GM21381 (cell line): ENCODE measurements at regions not wholly inside any gene's neighbourhood (a gene's known extent, or its start where the extent isn't known, plus 50 kb on each side); places are given as distances from the start of the nearest gene placed in this dataset.

ENCODE experiments used
- ATAC-seq: cut with Tn5 transposase; IDR thresholded peaks from one replicate; pipeline ENCODE4 v1.9.1; 2021; ENCODE audit warnings: mild to moderate bottlenecking, moderate library complexity; ENCODE audit not compliant: unreplicated experiment

DNA sequence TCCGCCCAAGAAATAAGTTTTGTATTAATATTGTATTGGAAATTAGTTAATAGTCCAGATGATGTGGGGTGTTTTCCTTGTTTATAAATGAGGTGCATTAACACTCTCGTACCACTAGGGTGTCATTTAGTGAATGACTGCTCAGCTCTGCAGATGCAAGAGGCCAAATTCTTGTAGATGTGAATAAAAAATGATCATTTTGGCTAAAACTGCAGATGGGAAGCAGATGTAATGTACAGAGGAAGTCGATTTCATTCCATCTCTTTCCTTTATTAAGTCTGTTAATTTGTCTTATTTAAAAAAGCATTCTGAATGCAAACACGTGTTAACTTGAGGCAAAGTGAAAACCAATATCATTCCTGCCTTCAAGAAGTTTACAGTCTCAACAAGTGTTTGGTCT is 108.1 kb downstream of the DHX15 start:
- ATAC-seq = no peak

DNA sequence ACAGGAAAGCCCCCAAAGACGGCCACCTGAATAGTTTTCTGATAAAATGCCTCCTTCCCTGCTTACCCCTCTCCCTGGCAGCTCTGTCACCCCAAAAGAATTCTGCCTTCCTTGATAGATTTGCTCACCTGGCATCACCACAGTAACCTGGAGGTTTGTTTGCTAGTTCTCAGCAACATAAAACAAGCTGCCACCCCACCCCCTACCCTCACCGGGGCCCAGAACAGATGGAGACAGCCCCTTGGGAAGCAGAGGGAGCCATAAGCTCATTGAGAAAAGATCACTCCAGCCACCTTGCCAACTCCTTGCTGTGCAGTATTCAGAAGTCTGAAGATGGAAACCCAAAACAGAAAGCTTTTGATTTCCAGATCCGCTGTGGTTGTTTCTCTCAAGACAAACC is 108.6 kb downstream of the DHX15 start:
- ATAC-seq = no peak

DNA sequence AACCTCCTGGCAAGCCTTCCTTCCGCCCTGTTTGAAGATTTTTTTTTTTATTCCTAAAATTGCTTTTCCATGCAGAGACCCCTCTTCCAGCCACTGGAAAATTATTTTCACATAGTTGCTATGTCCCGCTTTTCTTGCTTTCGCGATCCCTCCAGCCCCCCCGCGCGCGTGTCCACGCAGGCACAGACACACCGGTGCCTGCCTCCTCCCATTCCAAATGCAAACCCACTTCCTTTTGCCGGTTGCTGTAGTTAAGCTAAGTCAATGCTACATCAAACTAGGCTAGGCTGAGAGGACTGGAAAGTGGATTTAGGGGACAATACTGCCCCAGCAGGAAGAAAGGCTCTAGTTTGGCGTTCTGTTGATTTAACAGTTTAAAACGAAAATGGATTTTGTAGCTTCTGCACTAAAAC is 111.0 kb downstream of the DHX15 start:
- ATAC-seq = no peak

DNA sequence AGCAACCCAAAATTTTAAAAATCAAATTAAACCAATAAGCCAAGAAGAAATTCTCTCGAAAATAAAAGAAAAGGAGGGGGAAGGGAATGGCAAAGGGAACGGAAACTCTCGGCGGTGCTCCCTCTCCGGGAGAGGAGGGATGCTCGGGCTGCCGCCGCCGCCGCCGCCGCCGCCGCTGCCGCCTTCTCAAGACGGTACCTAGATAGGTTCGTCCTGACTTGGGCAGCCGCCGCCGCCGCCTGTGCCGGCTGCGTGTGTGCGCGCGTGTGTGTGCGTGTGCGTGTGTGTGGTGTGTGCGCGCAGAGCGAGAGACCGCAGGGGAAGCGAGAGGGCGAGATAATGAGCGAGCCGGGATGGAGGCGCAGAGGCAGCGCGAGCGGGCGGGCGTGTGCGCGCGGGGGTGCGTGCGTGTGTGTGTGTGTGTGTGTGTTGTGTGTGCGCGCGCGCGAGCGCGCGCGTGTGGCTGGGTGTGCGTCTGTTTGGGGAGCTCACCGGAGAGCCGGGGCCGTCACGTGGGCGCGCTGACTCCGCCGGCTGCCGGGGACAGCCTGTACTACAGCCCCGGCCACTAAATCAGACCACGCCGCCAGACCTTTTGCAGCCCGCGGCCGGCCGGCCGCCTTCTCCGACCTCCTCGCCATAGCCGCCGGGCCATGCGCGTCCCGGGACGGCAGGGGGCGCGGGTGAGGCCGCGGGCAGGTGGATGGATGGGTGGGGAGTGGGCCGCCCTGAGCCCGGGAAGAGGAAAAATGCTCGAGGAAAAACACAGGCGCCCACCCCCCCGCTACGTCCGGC is 111.6 kb downstream of the DHX15 start:
- peak; percentile 68 for ATAC-seq

DNA sequence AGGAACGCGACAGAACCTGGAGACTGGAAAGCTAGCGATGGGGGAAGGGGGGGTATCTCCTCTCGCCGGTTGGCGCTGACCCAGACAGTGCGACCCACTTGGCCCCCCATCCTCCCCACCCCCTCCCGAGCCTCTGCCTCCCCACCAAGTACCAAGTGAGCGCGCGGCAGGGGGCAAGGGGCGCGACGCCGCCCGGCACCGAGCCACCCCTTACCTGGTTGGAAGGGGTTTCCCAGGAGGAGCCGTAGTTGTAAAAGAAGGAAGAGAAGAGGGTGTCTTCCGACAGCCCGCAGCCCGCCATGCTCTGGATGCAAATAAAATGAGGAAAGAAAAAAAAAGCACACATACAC is 112.2 kb downstream of the DHX15 start:
- ATAC-seq = no peak

DNA sequence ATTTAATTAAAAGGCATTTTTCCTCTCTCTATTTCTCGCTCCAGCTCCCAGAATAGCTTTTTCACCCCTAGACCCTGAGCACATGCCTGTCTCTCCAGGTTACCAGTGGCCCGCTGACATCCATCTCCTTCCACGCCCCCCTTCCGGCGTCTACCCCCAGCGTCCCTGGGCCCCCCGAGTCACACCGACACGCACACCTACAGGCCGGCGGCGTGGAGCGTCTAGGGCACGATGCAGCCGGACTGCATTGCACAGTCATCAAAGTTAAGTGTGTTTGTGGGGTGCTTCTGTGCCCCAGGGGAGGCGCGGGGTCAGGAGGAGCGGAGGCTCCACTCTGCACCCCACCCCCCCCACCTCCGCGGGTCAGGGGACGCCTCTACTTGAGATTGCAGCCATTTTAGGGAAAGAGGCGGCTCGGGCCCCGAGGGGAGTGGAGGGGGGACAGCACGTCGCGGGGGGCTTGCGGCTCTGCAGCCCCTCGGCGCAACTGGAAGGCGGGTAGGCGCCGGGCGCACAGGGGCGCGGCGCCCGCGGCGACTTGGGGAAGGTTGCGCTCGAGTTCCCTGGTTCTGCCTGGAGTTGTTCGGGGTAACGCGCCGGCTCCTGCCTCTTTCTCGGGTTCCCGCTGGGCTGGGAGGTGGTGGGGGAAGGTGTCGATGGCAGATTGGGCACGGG is 112.7 kb downstream of the DHX15 start:
- ATAC-seq = no peak

DNA sequence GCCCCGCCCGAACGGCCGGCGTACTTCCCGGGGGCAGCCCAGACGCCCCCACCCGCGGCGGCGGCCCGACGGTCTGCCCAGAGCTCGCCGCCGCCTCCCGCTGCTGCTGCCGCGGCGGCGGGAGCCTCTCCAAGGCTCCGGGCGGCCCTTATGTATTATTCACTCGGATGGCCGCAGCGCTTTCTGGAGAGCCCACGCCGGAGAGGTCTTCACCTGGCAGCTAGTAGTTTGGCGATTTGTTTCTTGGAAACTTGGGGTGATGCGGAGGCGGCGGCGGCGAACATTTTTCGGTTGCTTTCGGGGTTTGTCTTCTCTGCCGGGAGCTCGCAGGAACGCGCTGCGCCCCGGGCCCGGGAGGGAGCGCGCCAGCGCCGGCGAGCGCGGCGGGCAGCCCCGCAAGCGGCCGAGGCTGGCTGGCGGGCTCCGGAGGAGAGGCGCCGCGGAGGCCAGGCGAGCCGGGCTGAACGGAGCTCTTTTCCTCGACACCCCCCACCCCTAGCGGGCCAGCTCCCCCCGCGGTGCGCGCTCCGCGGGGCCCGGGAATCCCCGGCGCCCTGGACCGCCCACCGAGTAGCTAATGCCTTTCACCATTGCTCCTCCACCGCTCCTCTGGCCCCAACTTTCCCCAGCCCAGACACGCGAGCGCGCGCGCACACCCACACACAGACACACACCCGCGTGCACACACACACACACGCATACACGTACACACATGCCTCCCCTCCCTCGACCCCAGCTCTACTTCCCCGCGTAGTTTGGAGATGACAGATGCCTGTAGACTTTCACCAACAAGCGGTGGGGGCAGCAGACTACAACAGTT is 113.5 kb downstream of the DHX15 start:
- no peak for ATAC-seq

DNA sequence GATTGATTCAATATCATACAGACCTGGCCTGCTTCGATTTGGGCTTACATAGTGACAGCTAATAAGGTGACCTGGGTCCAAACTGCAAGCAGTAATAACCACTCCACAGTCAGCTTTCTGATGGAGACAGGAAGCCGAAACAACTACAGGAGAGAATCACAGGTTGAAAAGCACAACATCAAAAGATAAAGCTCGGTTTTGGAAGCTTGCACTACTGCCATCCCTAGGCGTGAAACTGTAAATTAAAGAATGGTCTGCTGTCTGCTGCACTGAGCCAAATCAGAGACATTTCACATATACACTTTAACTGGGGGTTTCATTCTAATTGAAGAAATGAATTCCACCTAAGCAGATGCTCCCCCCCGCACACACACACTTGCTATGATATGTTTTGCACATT is 116.3 kb downstream of the DHX15 start:
- ATAC-seq = no peak

DNA sequence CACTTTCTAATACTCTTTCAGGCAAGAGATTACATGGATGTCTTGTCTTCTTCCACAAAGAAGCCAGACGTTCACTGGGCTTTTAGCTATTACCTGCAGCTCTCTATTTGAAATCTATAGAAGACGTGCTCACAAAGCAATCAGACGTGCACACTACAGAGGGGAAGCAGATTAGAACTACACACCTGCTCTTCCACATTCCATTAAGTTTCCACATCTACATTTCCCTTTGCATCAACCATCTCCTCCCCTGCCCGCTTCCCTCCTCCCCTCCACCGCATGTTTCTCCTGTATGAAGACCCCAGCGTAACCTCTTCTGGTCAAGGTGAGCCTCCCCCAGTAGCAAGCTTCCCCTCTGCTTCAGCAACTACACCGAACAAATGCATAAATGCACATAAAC is 119.8 kb downstream of the DHX15 start:
- ATAC-seq = no peak

DNA sequence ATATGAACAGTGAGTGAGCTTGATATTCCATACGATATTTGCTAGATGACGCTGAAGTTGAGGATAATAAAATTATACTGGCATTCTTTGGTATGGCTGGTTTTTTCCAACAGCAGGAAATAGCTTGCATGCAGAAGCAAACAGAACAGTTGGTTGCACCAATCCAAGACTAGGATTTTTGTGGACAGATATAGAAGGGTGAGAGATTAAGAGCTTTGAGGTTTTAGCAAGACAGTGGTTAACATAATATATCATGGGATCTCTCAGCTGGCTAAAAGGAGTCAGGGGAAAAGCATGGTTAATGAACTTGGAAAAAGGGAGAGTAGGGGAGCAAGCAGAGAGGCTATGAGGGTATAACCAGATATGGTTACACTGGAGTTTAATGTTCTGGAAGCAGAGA is 127.9 kb downstream of the DHX15 start:
- ATAC-seq = no peak

DNA sequence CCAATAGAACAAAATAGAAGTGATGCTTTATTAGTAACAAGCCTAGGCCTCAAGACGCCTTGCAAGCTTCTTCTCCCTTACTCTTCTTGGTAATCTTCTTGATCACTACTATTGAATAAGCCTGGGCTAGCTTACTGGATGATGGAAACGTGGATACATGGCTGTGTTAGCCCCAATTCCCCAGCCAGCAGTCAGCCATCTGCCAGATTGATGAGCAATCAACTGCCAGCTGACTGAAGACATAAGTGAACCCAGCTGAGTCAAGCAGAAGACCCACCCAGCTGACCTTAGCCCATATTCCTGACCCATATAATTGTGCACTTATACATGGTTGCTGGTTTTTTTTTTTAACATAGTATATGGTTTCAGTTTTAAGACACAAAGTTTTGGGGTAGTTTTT is 130.4 kb downstream of the DHX15 start:
- ATAC-seq = no peak

DNA sequence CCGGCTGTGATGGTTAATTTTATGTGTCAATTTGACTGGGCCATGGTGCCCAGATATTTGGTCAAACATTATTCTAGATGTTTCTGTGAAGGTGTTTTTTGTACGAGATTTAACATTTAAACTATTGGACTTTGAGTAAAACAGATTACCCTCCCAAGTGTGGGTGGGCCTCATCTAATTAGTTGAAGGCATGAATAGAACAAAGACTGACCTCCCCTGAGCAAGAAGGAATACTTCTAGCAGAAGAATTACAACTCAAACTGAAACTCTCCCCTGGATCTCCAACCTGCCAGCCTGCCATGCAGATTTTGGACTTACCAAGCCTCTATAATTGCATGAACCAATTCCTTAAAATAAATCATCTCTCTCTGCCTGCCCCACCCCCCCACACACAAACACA is 132.5 kb downstream of the DHX15 start:
- ATAC-seq = no peak

DNA sequence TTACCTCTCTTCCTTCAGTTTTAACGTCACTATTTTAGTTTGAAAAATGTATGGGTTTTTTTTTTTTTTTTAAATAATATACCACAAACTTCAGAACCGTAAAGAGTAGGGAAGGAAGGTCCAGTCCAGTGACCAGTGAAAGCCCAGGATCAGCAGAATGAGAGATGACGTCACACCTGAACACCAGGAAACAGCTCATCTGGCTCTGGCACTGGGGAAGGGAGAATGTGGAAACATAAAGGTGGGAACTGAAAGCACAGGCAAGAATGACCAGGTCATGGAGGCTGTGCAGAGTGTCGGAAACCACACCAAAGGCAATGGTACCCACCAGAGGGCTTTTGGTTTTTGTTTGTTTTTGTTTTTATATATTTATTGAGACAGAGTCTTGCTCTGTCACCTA is 141.2 kb downstream of the DHX15 start:
- ATAC-seq = no peak

DNA sequence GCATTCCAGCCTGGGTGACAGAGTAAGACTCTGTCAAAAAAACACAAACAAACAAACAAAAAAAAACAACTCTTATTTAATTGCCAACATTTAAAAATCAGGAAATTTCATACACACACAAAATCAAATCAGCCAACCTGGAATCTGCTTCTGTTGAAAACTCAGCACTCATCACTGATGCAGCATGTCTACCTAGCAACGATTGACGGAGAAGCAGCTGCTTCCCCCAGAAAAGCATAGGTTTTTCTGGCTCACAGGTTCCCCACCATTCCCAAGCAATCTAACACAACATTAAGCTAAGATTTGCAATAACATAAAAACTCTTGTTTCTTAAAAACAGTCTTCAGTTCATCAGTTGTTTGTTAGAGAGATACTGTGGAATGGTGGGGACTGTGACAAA is 143.6 kb downstream of the DHX15 start:
- ATAC-seq = no peak

DNA sequence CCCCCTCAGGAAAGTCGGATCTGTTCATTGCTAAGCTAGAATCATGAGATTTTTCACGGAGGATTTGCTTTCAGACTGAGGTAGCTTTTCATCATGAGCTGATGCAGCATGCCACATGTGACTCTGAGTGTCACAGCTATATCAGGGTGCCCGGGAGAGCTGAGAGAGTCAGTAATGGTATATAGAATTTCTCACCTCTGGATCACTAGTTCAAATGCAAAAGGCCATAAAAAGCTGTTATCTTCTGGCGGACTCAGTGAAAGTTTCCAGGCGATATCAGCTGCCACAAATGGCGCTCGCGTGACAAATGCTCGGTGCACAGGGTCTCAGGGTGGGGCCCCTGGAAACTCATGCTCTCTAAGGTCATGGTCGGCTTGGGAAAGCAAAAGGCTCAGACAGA is 150.1 kb downstream of the DHX15 start:
- no peak for ATAC-seq

DNA sequence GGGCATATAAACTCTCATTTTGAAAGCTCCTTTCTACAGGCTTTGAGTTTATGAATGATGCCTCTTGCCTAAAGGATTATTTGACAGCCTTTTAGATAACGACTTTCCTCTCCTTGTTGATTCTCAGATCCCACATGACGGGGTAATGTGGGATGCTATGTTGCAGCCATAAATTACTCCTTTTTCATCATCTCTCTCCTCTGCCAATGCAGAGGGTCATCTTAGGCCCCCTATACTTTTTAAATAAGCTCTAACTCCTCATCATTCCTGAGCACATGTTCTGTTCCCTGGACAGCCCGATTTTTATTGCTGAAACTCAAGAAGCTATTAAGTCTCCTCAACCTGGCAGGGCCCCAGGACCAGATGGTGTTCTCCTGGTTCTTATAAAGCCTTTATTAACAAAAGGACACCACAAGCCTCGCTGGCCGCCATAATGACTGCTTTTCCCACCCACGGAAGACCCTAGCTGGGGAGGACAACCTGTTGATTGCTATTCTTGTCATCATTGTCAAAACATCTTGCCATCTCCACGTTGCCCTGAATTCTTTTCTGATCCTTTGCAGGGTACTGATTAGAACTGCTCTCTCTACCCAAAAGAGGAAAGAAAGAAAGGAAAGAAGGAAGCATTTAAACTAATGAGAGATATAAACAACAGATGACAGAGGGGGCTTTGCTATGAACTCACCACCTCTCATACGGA is 150.7 kb downstream of the DHX15 start:
- no peak for ATAC-seq

DNA sequence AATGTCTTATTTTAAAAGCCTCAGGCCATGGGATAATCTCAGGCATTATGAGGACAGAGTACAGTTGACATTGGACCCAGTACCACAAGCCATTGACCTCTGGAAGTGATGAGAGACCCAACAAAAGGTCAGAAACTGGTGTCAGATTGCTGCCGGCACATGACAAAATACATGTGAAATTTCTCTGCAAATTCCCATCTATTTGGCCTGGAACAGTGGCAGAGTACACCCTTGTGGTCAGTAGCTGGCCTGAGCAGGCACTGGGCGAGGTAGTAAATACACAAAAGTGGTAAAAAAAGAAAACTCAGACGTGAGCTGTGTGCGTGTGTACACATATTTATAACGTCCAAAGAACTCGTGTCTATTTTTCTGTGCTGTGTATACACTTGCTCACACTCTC is 155.5 kb downstream of the DHX15 start:
- ATAC-seq = no peak

DNA sequence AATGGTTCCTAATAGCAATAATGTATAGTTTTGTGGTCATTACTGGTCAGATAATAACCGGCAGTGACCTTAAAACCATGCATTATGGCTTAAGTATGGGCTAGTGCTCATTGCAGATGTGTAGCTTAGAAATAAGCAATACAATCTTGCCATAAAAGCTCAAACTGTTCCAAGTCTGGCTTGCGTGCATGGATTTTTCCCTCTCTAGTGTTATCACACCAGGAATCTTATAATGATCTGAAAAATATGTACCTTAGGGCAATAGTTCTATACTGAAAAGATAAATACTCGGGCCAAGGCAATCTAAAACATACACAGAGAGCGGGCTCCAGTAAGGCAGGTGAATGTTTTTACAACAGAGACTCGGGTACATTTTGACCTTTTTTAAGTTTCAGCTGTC is 157.8 kb downstream of the DHX15 start:
- ATAC-seq = no peak

DNA sequence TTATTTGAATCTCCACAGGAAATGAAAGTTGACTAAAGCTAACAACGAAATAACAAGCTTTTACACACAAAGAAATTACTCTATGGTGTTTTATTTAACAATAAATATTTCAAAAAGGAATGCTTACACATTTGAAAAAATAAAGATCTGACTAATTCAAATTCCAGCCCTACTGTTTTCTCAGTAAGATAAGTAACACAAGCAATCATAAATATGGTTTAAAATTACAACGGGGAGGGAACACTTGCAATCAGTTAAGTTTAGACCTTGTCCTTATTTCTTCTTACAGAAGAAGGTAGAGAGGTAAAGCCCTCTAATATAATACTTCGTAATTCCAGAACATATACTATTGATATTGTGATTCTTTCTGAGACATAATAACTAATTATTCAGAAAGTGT is 158.5 kb downstream of the DHX15 start:
- no peak for ATAC-seq

DNA sequence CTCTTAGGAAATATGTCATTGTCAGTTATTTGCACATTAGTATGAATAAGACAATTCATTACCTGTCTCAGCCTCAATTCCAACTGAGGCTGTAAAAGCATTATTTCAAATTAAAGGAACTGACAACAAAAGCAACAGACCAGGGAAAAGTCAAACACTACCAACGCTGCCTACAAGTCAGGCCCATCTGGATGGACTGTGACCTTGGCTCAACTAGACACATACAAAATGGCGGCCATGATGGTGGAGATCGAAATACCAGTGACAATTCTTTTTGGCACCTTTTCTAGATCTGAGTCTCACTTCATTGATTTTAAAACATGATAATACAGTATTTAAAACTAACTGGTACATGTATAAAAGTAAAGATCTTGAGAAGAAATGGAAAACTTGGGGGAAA is 160.7 kb downstream of the DHX15 start:
- ATAC-seq = no peak

DNA sequence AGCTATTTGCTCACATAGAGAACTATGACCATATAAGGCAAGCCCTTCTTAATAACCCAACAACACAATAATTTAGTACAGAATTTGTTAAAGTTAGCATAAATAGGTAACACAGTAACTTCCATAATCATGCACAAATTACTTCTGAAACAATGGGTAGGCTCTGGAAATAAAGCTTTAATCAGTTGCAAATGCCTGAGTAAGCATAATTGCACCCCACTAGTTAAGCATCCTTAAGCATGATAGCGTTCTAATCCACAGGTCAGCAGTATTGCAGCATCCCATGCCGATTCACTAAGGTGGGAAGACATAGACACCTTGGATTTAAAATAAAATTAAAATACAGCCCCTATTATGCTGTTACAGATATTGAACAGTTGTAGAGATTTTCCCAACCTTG is 161.7 kb downstream of the DHX15 start:
- ATAC-seq = no peak
